ENCODE measurements at regions not wholly inside any gene's neighbourhood (a gene's known extent, or its start where the extent isn't known, plus 50 kb on each side); places are given as distances from the start of the nearest gene placed in this dataset.

DNA sequence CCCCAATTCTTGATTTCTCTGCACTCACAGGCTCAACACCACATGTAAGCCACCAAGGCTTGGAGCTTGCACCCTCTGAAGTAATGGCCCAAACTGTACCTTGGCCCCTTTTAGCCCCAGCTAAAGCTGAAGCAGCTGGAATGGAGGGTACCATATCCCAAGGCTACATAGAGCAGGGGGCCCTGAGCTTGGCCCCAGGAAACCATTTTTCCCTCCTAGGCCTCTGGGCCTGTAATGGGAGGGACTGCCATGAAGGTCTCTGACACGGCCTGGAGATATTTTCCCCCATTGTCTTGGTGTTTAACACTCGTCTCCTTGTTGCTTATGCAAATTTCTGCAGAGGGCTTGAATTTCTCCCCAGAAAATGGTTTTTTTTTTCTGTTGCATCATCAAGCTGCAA lies 69.7 kb downstream of the SKA1 start:
- intact Hi-C loops (cut with DNase I): no loop called here
- DNase-seq: no peak

DNA sequence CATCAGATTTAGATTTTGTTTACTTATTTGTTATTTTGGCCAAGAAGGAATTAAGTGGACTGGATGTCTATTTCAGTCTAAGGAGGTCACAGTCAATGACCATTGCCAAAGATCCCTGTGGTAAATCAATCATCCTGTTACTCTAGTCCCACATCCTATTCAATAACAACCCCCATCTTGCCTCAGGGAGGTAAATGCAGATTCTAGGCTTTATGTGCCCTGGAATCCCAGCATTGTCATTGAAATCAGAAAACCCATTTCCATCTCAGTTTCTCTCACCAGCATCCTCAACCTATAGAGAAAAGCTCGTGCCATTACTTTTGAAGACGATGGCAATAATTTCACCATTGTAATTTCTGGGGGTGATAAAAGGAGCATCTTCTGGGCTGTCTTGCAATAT lies 71.8 kb downstream of the SKA1 start:
- no peak for DNase-seq
- intact Hi-C loops (cut with DNase I): no loop called here

DNA sequence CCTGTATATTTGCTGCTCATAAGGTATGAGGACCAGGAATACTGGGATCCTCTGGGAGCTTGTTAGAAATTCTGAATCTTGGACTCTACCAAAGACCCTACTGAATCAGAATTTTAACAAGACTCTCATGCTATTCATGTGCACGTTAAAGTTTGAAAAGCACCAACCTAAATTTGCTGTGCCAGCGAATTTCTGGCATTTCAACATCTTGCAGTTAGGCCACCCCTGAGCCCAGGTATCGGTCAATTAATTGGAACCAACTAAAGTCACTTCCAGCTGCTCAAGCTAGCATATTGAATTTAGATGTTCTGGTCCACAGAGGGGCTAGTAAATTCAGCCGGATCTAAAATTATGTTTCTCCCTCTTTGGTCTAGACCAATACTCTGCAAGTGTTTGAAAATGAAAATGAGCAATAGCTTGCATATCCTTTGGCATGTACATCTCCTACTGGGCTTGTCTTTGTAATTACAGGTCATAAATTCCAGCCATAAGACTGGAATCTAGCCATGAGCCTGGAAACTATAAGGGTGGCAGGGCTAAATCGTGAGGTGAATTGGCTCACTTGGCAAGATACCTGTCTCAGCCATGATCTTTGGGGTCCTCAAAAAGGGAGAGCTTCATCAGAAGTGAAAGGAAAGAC lies 72.4 kb downstream of the SKA1 start:
- DNase-seq: no peak
- intact Hi-C loops (cut with DNase I): no loop called here

DNA sequence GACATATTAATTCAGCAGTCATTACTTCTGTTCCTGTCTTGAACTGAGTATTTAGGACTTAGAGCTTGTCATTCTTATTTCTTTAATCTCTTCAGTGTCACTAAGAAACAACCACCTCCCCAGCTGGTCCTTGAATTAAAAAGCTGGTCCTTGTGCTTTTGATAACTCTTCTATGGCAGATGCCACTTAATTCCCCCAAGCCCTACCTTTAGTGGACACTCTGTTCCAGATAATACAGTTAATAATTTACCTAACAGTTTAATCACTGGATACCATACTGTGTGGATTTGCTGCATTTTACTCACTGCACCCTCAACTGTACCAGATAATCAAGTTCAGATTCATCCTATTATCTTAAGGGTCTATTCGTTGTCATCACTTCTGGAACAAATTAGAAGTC lies 73.1 kb downstream of the SKA1 start:
- intact Hi-C loops (cut with DNase I): no loop called here
- DNase-seq: no peak

DNA sequence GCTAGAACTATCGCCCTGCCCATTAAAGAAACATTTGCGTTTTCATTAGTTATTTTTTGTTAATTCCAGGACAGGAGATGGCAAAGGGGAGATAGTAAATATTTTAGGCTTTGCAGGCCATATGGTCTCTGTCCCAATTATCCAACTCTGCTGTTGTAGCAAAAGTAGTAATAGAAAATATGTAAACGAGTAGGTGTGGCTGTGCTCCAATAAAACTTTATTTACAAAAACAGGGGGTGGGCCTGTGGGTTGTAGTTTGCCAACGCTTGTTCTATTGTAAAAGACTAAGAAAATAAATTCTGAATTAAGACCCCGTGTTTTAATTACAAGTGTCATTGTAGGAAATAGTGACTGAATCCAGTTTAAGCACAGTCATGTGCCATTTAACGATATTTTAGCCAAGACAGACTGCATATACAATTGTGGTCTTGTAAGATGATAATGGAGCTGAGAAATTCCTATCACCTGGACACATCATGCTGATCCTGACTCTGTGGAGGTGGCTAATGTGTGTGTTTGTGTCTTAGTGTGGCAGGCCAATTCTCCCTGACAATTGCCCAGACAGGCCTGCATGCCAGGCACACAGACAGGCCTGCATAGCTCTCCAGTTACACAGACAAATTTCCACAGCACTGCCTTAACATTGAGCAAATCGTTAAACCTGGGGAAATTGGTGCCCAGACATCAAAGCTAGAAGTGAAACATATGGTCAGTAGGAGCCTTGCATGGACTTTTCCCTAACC lies 76.4 kb downstream of the SKA1 start:
- intact Hi-C loops (cut with DNase I): no loop called here
- no peak for DNase-seq

DNA sequence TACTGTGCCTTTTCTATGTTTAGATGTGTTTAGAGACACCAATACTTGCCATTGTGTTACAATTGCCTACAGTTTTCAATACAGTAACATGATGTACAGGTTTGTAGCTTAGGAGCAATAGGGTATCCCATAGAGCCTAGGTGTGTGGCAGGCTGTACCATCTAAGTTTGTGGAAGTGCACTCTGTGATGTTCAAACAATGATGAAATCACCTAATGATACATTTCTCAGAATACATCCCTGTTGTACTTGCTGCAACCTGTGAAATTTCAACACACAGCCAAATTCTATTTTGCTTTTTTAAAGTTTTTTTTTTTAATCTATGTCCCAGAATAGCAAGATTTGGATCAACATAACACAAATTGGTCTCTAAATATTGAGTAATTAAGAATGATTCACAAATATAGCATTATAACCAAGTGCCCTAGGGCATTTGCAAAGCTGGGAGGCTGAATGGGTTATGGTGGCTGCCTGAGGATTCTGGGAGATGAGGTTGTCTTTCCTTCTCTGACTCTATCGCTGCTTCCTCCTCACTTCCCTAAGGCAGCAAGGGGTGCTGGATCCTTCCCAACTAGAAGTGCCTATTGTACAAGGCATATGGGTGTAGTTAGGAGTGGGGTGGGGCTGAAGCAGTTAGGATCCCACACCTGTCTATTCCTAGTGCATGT lies 78.3 kb downstream of the SKA1 start:
- peak in 25 of 42 donors; percentile 18 to 84 (median 36) for DNase-seq
- intact Hi-C loops (cut with DNase I): no loop called here

DNA sequence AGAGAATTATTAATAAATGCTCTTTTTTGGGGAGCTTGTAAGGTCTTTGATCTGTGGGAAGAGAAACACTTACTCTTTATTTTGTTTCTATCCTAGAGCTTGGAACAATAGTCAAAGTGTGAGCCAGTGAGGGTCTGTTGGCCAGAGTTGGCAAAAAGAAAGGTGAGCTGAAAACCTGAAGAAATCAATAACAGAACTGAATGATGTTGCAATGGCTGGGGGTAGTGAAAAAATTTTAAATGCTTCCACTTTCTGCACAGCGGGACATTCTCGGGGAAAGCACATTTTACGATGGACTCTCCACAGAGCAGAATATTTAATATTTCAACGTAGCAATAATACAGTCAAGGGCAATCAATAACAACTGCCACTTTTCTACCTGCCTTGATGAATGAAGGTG lies 78.9 kb downstream of the SKA1 start:
- no peak for DNase-seq
- intact Hi-C loops (cut with DNase I): no loop called here

DNA sequence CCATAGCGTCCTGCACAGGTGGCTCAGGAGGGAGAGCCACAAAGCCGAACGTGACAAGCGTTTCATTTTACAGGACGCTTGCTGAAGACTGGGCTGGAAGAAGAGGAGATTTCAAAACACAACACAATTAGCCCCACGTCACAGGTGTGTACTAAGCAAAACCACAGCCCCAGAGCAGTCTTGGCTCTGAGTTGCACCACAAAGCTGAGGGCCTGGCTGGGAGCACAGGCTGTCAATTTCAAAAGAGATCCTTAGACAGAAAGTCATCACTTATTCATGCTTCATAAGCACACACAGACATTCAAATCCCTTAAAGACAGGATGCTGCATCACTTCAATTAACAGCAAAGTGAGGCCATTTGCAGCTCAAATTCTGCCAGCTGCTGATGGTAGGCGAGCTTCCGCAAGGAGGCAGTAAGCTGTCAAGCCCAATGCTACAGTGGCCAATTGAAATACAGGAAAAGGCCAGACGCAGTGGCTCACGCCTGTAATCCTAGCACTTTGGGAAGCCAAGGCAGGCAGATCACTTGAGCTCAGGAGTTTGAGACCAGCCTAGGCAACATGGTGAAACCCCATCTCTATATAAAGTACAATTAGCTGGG lies 79.6 kb downstream of the SKA1 start:
- intact Hi-C loops (cut with DNase I): no loop called here
- peak in 4 of 42 donors; percentile 8 to 27 (median 21) for DNase-seq

DNA sequence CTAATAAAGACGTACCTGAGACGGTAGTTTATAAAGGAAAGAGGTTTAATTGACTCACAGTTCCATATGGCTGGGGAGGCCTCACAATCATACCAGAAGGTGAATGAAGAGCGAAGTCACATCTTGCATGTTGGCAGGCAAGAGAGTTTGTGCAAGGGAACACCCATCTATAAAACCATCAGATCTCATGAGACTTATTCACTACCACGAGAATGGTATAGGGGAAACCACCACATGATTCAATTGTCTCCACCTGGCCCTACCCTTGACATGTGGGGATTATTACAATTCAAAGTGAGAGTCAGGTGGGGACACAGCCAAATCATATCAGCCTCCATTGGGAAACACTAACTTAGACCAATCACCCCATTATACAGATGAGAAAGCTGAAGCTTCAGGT lies 81.4 kb downstream of the SKA1 start:
- no peak for DNase-seq
- intact Hi-C loops (cut with DNase I): no loop called here

DNA sequence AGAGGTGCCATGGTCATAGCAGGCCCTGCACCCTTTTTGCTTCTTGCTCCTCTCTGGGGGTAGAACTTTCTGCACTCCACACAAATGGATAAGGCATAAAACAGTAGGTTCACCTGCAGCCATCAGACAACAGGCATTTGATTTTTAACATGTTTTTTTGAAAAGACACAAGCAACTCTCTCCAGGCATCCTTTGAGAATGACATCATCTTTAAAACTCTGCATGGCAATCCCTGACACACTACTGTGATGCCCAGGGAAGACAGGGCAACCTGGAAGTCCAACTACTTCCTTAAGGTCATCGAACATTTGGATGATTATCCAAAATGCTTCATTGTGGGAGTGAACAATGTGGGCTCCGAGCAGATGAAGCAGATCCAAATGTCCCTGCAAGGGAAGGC lies 82.8 kb downstream of the SKA1 start:
- intact Hi-C loops (cut with DNase I): no loop called here
- DNase-seq: no peak

DNA sequence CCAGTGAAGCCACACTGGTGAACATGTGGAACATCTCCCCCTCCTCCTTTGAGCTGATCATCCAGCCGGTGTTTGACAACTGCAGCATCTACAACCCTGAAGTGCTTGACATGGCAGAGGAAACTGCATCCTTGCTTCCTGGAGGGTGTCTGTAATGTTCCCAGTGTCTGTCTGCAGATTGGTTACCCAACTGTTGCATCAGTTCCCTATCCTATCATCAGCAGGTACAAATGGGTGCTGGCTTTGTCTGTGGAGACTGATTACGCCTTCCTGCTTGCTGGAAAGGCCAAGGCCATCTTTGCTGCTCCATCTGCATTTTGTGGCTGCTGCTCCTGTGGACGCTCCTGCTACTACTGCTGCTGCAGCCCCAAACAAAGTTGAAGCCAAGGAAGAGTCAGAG lies 83.5 kb downstream of the SKA1 start:
- DNase-seq: no peak
- intact Hi-C loops (cut with DNase I): no loop called here

DNA sequence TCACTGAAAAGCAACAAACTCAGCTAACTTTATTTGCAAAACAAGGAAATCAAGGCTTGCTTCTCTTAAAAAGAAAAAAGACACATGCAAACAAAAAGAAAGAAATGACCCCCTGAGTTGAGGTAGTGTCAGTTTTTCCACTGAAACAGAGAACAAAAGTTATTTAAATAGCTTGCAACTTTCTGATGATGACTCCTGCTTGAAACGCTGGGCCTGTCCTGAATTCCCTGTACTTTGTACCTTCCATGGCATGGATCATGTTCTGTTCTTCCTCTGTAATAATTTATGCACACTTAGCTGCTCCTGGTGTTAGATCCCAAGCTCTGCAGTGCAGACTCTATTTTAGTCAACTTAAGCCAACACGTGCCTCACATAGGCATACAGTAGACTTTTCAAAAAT lies 84.0 kb downstream of the SKA1 start:
- intact Hi-C loops (cut with DNase I): no loop called here
- no peak for DNase-seq

DNA sequence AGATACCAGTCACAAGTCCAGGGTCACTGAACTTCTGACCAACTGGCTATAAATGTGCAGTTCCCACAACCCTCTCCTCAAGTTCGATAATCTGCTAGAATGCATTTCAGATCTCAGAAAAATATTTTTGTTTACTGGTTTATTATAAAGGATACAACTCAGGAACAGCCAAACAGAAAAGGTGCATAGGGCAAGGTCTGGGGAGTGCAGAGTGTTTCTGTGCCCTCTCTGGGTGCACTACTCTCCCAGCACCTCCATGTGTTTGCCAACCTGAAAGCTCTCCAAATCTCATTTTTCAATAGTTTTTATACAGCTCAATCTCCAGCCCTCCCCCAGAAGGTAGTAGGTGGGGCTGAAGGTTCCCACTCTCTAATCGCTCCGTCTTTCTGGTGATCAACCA lies 85.2 kb downstream of the SKA1 start:
- no peak for DNase-seq
- intact Hi-C loops (cut with DNase I): no loop called here

DNA sequence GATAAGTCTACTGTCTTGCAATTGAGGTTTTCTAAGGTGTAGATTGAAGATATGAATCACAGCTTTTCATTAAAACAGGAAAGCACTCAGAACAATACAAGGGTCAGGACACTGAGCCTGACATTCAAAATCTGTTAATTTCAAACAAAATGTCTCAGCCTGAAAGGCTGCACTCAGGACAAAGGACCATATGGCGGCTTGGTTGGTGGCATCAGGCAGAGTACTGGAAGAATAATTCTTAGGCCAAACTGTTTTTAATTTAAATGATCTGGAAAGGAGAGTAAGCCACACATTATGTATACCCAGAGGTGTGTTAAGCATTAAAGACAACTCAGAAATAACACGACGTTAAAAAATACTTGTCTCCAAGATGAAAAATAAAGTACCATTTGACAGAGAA lies 85.9 kb downstream of the SKA1 start:
- DNase-seq: no peak
- intact Hi-C loops (cut with DNase I): no loop called here

DNA sequence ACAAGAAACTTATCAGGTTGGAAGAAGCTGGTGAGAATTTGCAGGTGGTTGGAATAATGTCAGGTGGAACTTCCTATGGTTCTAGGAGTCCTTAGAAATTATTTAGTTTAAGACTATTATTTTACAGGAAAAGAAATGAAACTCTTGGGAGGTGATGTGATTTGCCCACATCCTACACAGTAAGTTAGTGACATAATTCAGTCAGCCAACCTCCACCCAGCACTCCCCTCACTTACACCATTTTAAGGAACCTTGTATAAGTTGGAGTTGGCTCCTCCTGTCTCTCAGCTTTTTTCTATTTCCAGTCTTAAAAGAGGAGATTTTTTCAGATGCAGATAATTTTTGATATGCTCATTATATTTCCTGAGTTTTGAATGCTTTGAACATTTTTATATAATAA lies 86.4 kb downstream of the SKA1 start:
- intact Hi-C loops (cut with DNase I): no loop called here
- peak in 12 of 42 donors; percentile 16 to 76 (median 42) for DNase-seq

DNA sequence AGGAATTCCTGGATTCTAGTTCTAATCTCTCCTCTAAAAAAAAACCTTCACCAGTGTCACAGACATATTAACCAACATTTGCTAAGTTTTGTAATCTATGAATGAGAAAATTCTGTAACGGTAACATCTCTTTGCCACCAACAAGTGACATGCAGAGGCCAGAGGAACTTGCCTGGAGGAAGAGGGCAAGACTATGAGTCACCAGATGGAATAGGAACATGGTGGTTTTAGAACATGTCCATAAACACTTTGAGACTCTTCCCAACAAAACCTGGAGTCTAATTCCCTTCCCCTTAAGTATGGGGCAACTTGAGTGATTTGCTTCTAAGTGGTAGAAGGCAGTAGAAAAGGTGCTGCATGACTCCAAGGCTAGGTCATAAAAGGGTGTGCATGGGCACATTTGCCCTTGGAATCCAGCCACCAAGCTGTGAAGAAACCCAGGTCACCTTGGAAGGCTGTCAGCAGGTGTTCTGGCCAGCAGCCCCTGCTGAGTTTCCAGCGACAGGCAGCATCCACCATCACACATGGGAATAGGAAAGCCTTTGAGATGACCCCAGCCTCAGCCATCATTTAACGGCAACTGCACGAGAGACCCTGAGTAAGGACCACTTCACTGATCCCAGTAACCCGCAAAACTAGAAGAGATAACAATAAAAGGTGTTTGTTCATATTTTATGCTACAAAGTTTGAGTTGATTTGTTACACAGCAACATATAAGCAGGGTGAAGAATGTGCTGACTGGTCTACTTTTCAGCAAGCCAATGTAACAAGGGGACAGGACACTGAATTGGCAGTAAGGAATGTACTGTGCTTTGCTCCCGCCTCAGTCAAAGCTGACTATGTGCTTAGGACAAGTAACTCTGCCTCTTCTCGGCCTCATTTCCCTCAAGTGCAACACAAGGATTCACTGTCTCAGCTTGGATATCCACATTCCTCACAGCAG lies 90.6 kb downstream of the SKA1 start:
- intact Hi-C loops (cut with DNase I): no loop called here

DNA sequence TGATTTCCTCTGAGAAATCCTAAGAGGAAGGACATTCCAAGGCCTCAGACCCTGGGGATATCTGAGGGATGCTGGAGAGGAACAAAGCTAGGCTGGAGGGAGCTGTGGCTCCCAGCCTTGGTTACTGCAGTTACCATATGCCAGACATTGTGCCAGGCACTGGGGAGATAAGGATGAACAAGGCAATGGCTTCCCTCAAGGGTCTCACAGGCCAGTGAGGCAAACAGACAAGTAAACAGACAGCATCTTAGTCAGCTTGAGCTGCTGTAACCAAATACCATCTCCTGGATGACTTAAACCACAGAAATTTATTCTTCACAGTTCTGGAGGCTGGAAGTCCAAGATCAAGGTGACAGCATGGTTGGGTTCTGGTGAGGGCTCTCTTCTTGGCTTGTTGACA lies 91.8 kb downstream of the SKA1 start:
- DNase-seq: no peak
- intact Hi-C loops (cut with DNase I): no loop called here

More for the DNA sequence above, 90.6 kb downstream of the SKA1 start:
- DNase-seq: no peak

DNA sequence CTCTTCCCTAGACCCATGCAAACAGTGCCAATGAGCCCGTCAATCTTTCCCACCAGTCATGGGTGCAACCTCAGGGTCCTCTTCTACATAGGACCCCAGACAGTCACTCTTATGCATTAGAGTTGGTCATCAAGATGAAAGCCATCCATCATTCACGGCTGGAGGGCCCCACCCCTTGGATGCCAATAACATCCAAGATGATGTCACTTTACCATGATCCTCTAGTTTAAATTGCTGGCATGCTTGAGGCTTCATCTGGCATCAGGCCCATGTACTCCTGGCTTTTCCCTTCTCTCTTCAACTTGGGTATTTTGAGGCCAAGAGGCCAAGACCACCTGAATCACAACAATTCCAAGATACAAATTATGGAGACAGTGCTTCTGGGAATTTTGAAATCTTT lies 91.1 kb upstream of the MAPK4 start:
- no peak for DNase-seq
- intact Hi-C loops (cut with DNase I): no loop called here

DNA sequence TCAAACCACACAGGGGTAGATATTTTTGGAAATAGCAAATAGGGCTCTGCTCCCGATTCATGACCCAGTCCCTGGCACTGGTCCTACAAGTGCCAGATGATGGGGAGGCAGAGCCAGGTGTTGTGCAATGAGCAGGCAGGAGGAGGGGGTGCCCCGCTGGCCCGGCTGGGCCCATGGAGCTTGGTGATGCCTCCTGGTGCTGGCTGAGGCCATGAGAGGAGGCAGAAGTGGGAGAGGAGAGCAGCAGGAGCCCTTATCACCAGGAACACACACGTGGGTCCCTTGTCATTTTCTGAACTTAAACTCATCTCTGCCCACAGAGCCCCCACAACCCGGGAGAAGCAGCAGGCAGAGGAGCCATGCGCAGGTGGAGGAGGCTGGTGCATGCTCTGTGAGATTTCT lies 90.5 kb upstream of the MAPK4 start:
- peak; percentile 36 to 92 (median 73) for DNase-seq
- intact Hi-C loops (cut with DNase I): no loop called here
